B cell (primary cell): ENCODE measurements at regions not wholly inside any gene's neighbourhood (a gene's known extent, or its start where the extent isn't known, plus 50 kb on each side); places are given as distances from the start of the nearest gene placed in this dataset.

Experiments used
- ATAC-seq: fragments of 200-7000 bp; cut with Tn5 transposase; one replicate; pipeline ENCODE4 v1.10.0; 2021; ENCODE audit warnings: low read depth, mild to moderate bottlenecking, moderate number of reproducible peaks, moderate library complexity
- CTCF ChIA-PET: fragments of 350-600 bp; sonication (Branson Sonifier 250); formaldehyde crosslinking; loops from one replicate; lab custom pipeline; 2021; ENCODE audit warnings: antibody characterized with exemption, inconsistent platforms; lab: Charles Lee
- POLR2A ChIA-PET: fragments of 350-600 bp; sonication (Branson Sonifier 250); formaldehyde crosslinking; loops from one replicate; lab custom pipeline; 2021; ENCODE audit warnings: antibody characterized with exemption; lab: Charles Lee
- DNase-seq: peaks from one replicate; pipeline ENCODE4 v3.0.0; 2013
- H2AFZ ChIP-seq: 2 replicates; pipeline ENCODE4 v1.6.1; 2012; ENCODE audit warnings: mild to moderate bottlenecking, low read depth, low read length; ENCODE audit not compliant: insufficient read depth, poor library complexity, severe bottlenecking
- H3K27ac ChIP-seq, 2 donors: 1 replicate in 1 of 2; 2 replicates in 1 of 2; pipeline ENCODE4 v1.5.1; 2012 to 2013; ENCODE audit warnings: low read length in 2 of 2, mild to moderate bottlenecking in 2 of 2, moderate library complexity in 1 of 2
- H3K27me3 ChIP-seq, 4 experiments: fragments of 200-600 bp in 1 of 4; sonication (generic) in 1 of 4; replicated peaks in 1 of 4; 1 replicate in 2 of 4; 2 replicates in 2 of 4; pipeline versions ENCODE4 v1.6.1 to v1.7.0; 2013 to 2016; ENCODE audit warnings: low read length in 3 of 4, mild to moderate bottlenecking in 2 of 4, mixed read lengths in 1 of 4, moderate library complexity in 1 of 4; ENCODE audit not compliant: insufficient read depth in 4 of 4, control insufficient read depth in 3 of 4; ENCODE audit errors: control extremely low read depth in 1 of 4
- H3K36me3 ChIP-seq, 2 experiments: replicated peaks in 1 of 2; 1 replicate in 1 of 2; 2 replicates in 1 of 2; pipeline versions ENCODE4 v1.6.1 to v1.7.1; 2013; ENCODE audit warnings: low read length in 1 of 2; ENCODE audit not compliant: insufficient read depth in 2 of 2, control insufficient read depth in 1 of 2; ENCODE audit errors: control extremely low read depth in 1 of 2, extremely low read depth in 1 of 2
- H3K4me1 ChIP-seq, 2 donors: fragments of 200-600 bp in 1 of 2; sonication (generic) in 1 of 2; 1 replicate in 1 of 2; 2 replicates in 1 of 2; pipeline versions ENCODE4 v1.5.1 to v1.6.1; 2013 to 2017; ENCODE audit warnings: low read length in 2 of 2; ENCODE audit not compliant: control insufficient read depth in 2 of 2, insufficient read depth in 2 of 2
- H3K4me2 ChIP-seq: replicated peaks from 2 replicates; pipeline ENCODE3; 2012; ENCODE audit warnings: mild to moderate bottlenecking, low read depth, low read length; ENCODE audit not compliant: poor library complexity, severe bottlenecking
- H3K4me3 ChIP-seq, 5 experiments: fragments of 200-600 bp in 1 of 5; sonication (generic) in 1 of 5; 1 replicate in 3 of 5; 2 replicates in 2 of 5; pipeline versions ENCODE4 v1.5.1 to v1.7.0; 2011 to 2016; ENCODE audit warnings: low read length in 4 of 5, mild to moderate bottlenecking in 4 of 5, low read depth in 2 of 5, control low read depth in 1 of 5, moderate library complexity in 1 of 5; ENCODE audit not compliant: insufficient read depth in 1 of 5; ENCODE audit errors: control extremely low read depth in 1 of 5, extremely low read depth in 1 of 5
- H3K79me2 ChIP-seq: fragments of 200-600 bp; sonication (generic); one replicate; pipeline ENCODE4 v1.6.0; 2016; ENCODE audit warnings: low read length; ENCODE audit not compliant: control insufficient read depth, insufficient read depth
- H3K9ac ChIP-seq: fragments of 200-600 bp; sonication (generic); 2 replicates; pipeline ENCODE4 v1.6.1; 2017; ENCODE audit warnings: mild to moderate bottlenecking, low read length, moderate library complexity
- H3K9me3 ChIP-seq, 3 donors: one replicate each; pipeline versions ENCODE4 v1.6.1 to v1.7.1; 2013; ENCODE audit warnings: low read length in 2 of 3; ENCODE audit not compliant: control insufficient read depth in 2 of 3, insufficient read depth in 1 of 3; ENCODE audit errors: control extremely low read depth in 1 of 3
- H4K20me1 ChIP-seq: 2 replicates; pipeline ENCODE4 v1.6.0; 2012; ENCODE audit warnings: mild to moderate bottlenecking, low read length; ENCODE audit not compliant: insufficient read depth, control insufficient read depth, poor library complexity, severe bottlenecking
- H3K27ac Mint-ChIP-seq: one replicate; pipeline ENCODE4 v1.8.0; 2021; ENCODE audit warnings: mixed read lengths
- H3K27me3 Mint-ChIP-seq: one replicate; pipeline ENCODE4 v1.8.0; 2021; ENCODE audit warnings: mixed read lengths
- H3K4me1 Mint-ChIP-seq: one replicate; pipeline ENCODE4 v1.8.0; 2021; ENCODE audit warnings: mixed read lengths
- H3K4me3 Mint-ChIP-seq: one replicate; pipeline ENCODE4 v1.8.0; 2021; ENCODE audit warnings: mixed read lengths
- H3K9me3 Mint-ChIP-seq: one replicate; pipeline ENCODE4 v1.8.0; 2022; ENCODE audit warnings: mixed read lengths; ENCODE audit not compliant: insufficient read depth
- CTCF ChIP-seq: fragments of 200-600 bp; IDR thresholded peaks from one replicate; pipeline ENCODE4 v1.8.0; 2022; ENCODE audit warnings: antibody characterized with exemption, mild to moderate bottlenecking
- EZH2 ChIP-seq: IDR thresholded peaks from 2 replicates; pipeline ENCODE4 v1.6.1; 2012; ENCODE audit warnings: borderline replicate concordance, low read depth, mild to moderate bottlenecking, moderate library complexity, low read length; ENCODE audit not compliant: insufficient read depth, poor library complexity, severe bottlenecking
- WGBS: methylation state at CpG from one replicate; pipeline ENCODE4 v1.1.5; 2013; ENCODE audit warnings: missing lambda C conversion rate; ENCODE audit not compliant: insufficient coverage; 5-methylcytosine and 5-hydroxymethylcytosine counted together
- intact Hi-C: fragments of 100-400 bp; cut with micrococcal nuclease; formaldehyde crosslinking; loops from one replicate; pipeline ENCODE4 v1.10.0; 2022

- H3K27ac Mint-ChIP-seq: no peak overlapping the region
- H3K4me3 Mint-ChIP-seq: no peak overlapping the region
- H3K4me1 Mint-ChIP-seq: no peaks in the 10 kb centered on the region
- no peak overlapping the region for H3K4me3 ChIP-seq
- DNase-seq (no peak), ATAC-seq (no peak)
- WGBS: 87% methylated on average over 8 of the region's 9 CpGs
- H3K27me3 ChIP-seq: no peaks in the 10 kb centered on the region
- H3K36me3 ChIP-seq: no peaks in the 10 kb centered on the region
- no peaks in the 10 kb centered on the region for H4K20me1 ChIP-seq
- TF ChIP-seq EZH2: no peak
- no peak for TF ChIP-seq CTCF
- H3K9ac ChIP-seq: no peak overlapping the region
- no peak overlapping the region for H3K4me2 ChIP-seq
- H3K4me1 ChIP-seq: no peaks in the 10 kb centered on the region
- H3K9me3 Mint-ChIP-seq: no peaks in the 10 kb centered on the region
- ChIA-PET CTCF (no interaction called here), POLR2A (no interaction called here)
- peaks cover 0 to 2% (median 0%) of the 10 kb centered on the region in 3 donors for H3K9me3 ChIP-seq
- intact Hi-C loops: no loop called here
- peaks cover 26% of the 10 kb centered on the region for H3K27me3 Mint-ChIP-seq
- no peak overlapping the region for H3K27ac ChIP-seq
- H2AFZ ChIP-seq: no peak overlapping the region
- no peaks in the 10 kb centered on the region for H3K79me2 ChIP-seq
Measured at GRCh38 chr10:117619707-117620405, 77.3 kb downstream of the EMX2 start.

GRCh38 chr10:117621196-117621595 lies 78.7 kb downstream of the EMX2 start:
- ChIA-PET POLR2A (no interaction called here), CTCF (no interaction called here)
- intact Hi-C loops: no loop called here
- no peak overlapping the region for H3K4me2 ChIP-seq
- H3K27me3 ChIP-seq: no peaks in the 10 kb centered on the region
- no peak overlapping the region for H3K4me3 ChIP-seq
- no peaks in the 10 kb centered on the region for H3K36me3 ChIP-seq
- ATAC-seq: no peak
- no peak overlapping the region for H2AFZ ChIP-seq
- WGBS: 83% methylated on average over 5 of the region's 7 CpGs
- no peaks in the 10 kb centered on the region for H3K79me2 ChIP-seq
- Mint-ChIP-seq H3K4me3 (no peak overlapping the region), H3K4me1 (no peaks in the 10 kb centered on the region), H3K9me3 (no peaks in the 10 kb centered on the region), H3K27ac (no peak overlapping the region), H3K27me3 (peaks cover 18% of the 10 kb centered on the region)
- no peak for DNase-seq
- TF ChIP-seq CTCF (no peak), EZH2 (no peak)
- H4K20me1 ChIP-seq: no peaks in the 10 kb centered on the region
- H3K9ac ChIP-seq: no peak overlapping the region
- no peaks in the 10 kb centered on the region for H3K4me1 ChIP-seq
- H3K9me3 ChIP-seq: peaks cover 0 to 2% (median 0%) of the 10 kb centered on the region in 3 donors
- H3K27ac ChIP-seq: no peak overlapping the region
